Uterus (tissue), 3 donors: ENCODE measurements at regions not wholly inside any gene's neighbourhood (a gene's known extent, or its start where the extent isn't known, plus 50 kb on each side); places are given as distances from the start of the nearest gene placed in this dataset.
"Not testable (repeated sequence)": the region's sequence is repeated elsewhere in the genome, so short reads cannot be mapped to it uniquely, and the experiment has no call there.

Experiments used
- DNase-seq, 2 donors: peaks; one replicate each; pipeline ENCODE4 v3.0.0-alpha.2; 2019 to 2020
- H3K27ac ChIP-seq, 2 donors: fragments of 200-600 bp; sonication (generic); 1 replicate in 1 of 2; 2 replicates in 1 of 2; pipeline ENCODE4 v1.5.1; 2016 to 2018
- H3K27me3 ChIP-seq, 2 donors: fragments of 200-600 bp; sonication (generic); one replicate each; pipeline ENCODE4 v1.5.1; 2018 to 2019; ENCODE audit warnings: control low read depth in 1 of 2
- H3K36me3 ChIP-seq, 2 donors: fragments of 200-600 bp; sonication (generic); one replicate each; pipeline ENCODE4 v1.5.1; 2019; ENCODE audit warnings: control low read depth in 1 of 2
- H3K4me1 ChIP-seq, 2 donors: fragments of 200-600 bp; sonication (generic); one replicate each; pipeline ENCODE4 v1.5.1; 2018 to 2019; ENCODE audit warnings: control low read depth in 1 of 2
- H3K4me3 ChIP-seq, 2 donors: fragments of 200-600 bp; sonication (generic); 1 replicate in 1 of 2; 2 replicates in 1 of 2; pipeline ENCODE4 v1.5.1; 2018 to 2019; ENCODE audit warnings: mild to moderate bottlenecking in 1 of 2
- H3K9me3 ChIP-seq, 2 donors: fragments of 200-600 bp; sonication (generic); one replicate each; pipeline ENCODE4 v1.5.1; 2019; ENCODE audit warnings: control low read depth in 1 of 2
- POLR2A ChIP-seq, 2 donors: fragments of 450-650 bp; IDR thresholded peaks; one replicate each; pipeline ENCODE4 v1.6.1; 2016; ENCODE audit warnings: antibody characterized with exemption in 2 of 2, mild to moderate bottlenecking in 1 of 2, moderate library complexity in 1 of 2
- intact Hi-C: fragments of 100-400 bp; cut with DNase I; formaldehyde crosslinking; loops from one replicate; pipeline ENCODE4 v1.15.1; 2023; ENCODE audit warnings: low total_unique reads
- TF ChIP-seq, protein P1 (sequence below), 4 experiments: fragments of 200-600 bp in 2 of 4; fragments of 450-650 bp in 2 of 4; sonication (generic) in 2 of 4; IDR thresholded peaks; one replicate each; pipeline ENCODE4 v1.5.1; 2016 to 2019; ENCODE audit warnings: antibody characterized with exemption in 4 of 4, mild to moderate bottlenecking in 2 of 4, moderate library complexity in 1 of 4
- donor health status: DM: yes; HTN: yes; CAD: no.

DNA sequence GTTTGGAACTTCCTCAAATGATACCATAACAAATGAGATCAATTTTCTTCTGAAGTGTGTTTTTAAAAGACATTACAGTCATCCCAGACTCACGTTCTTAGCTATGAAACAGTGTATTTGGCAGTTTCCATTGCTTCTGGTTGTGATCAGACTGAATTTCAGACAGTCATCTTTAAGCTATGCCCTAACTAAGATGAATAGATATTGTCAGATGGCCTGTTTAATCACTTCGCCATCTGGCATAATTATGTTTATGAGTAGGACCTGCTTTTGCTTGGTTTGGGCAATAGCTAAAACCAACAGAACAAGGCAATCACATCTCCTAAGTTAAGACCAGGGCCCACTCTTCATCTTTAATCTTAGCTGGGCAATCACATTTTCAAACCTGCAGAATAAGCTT is 313.1 kb downstream of the SV2B start:
- no peaks in the 10 kb centered on the region for H3K27me3 ChIP-seq
- intact Hi-C loops = no loop called here
- H3K27ac ChIP-seq = no peak overlapping the region
- H3K36me3 ChIP-seq = no peaks in the 10 kb centered on the region
- H3K4me3 ChIP-seq = no peak overlapping the region
- peaks cover 0 to 10% of the 10 kb centered on the region in 2 donors for H3K4me1 ChIP-seq
- no peak for DNase-seq
- no peaks in the 10 kb centered on the region for H3K9me3 ChIP-seq
- TF ChIP-seq, protein P1, sequence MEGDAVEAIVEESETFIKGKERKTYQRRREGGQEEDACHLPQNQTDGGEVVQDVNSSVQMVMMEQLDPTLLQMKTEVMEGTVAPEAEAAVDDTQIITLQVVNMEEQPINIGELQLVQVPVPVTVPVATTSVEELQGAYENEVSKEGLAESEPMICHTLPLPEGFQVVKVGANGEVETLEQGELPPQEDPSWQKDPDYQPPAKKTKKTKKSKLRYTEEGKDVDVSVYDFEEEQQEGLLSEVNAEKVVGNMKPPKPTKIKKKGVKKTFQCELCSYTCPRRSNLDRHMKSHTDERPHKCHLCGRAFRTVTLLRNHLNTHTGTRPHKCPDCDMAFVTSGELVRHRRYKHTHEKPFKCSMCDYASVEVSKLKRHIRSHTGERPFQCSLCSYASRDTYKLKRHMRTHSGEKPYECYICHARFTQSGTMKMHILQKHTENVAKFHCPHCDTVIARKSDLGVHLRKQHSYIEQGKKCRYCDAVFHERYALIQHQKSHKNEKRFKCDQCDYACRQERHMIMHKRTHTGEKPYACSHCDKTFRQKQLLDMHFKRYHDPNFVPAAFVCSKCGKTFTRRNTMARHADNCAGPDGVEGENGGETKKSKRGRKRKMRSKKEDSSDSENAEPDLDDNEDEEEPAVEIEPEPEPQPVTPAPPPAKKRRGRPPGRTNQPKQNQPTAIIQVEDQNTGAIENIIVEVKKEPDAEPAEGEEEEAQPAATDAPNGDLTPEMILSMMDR (IDR thresholded peaks at IDR 0.05) = no peak
- TF ChIP-seq POLR2A (IDR thresholded peaks at IDR 0.05) = no peak

DNA sequence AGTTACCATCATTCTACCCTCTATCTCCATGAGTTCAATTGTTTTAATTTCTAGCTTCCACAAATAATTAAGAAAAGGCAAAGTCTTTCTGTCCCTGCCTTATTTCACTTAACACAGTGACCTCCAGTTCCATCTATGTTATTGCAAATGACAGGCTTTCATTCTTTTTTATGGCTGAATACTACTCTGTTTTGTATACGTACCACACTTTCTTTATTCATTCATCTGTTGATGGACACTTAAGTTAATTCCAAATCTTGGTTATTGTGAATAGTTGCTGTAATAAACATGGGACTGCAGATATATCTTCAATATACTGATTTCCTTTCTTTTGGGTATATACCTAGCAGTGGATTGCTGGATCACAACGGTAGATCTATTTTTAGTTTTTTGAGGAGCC is 314.1 kb downstream of the SV2B start:
- H3K27me3 ChIP-seq = no peaks in the 10 kb centered on the region
- H3K4me3 ChIP-seq = no peak overlapping the region
- H3K27ac ChIP-seq = no peak overlapping the region
- TF ChIP-seq, protein P1 (IDR thresholded peaks at IDR 0.05) = no peak
- no peak for TF ChIP-seq POLR2A (IDR thresholded peaks at IDR 0.05)
- intact Hi-C loops = no loop called here
- no peaks in the 10 kb centered on the region for H3K36me3 ChIP-seq
- DNase-seq = no peak
- H3K9me3 ChIP-seq = no peaks in the 10 kb centered on the region
- peaks cover 0 to 1% of the 10 kb centered on the region in 2 donors for H3K4me1 ChIP-seq

DNA sequence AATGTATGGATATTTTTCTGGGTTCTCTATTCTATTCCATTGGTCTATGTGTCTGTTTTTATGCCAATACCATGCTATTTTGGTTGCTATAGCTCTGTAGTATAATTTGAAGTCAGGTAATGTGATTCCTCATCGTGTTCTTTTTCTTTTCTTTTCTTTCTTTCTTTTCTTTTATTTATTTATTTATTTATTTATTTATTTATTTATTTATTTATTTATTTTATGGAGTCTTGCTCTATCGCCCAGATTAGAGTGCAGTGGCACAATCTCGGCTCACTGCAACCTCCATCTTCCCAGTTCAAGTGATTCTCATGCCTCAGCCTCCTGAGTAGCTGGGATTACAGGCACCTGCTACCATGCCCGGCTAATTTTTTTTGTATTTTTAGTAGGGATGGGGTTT is 315.2 kb downstream of the SV2B start:
- H3K27me3 ChIP-seq, H3K4me1 ChIP-seq, intact Hi-C loops, DNase-seq, H3K36me3 ChIP-seq, H3K4me3 ChIP-seq, H3K27ac ChIP-seq, H3K9me3 ChIP-seq: not testable (repeated sequence)

DNA sequence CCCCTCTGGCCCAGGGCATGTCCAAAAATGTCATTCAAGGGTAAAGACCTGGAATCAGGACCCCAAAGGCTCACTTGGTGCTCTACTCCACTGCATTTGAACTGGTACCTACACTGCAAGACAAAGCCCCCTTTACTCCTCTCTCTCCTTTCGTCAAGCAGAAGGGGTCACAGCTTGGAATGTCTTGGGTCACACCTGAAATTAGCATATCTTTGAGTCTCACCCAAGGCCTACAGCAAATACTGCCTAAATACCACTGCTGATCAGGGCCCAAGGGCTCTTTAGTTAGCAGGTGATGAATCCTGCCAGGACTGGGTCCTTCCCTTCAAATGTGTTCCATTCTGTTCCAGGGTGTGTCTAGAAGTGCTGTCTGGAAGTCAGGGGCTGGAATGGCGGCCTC is 320.6 kb downstream of the SV2B start:
- DNase-seq = no peak
- Histone ChIP-seq H3K4me3 (no peak overlapping the region), H3K27ac (no peak overlapping the region), H3K9me3 (no peaks in the 10 kb centered on the region), H3K36me3 (no peaks in the 10 kb centered on the region), H3K27me3 (no peaks in the 10 kb centered on the region), H3K4me1 (no peaks in the 10 kb centered on the region)
- TF ChIP-seq POLR2A (IDR thresholded peaks at IDR 0.05) = no peak
- TF ChIP-seq, protein P1 (IDR thresholded peaks at IDR 0.05) = no peak
- intact Hi-C loops = no loop called here

DNA sequence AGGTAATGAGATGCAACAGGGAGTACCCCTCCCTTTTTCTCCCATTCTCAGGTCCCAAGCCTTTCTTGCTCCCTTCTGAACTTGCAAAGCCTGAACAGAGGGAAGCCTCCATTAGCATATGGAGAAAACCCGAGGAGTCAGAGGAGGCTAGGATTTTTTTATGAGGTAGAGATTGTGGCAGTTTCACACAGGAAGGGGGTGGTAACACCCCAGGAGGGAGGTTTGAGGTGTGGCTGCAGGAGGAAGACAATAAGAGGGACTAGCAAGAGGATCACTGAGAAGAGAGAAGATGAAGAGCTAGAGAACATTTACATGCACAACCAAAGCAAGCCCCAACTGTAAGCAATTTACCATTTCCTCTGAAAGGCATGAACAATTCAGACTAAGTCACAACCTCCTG is 322.7 kb downstream of the SV2B start:
- Histone ChIP-seq H3K4me1 (no peaks in the 10 kb centered on the region), H3K27ac (no peak overlapping the region), H3K4me3 (no peak overlapping the region), H3K9me3 (no peaks in the 10 kb centered on the region), H3K36me3 (no peaks in the 10 kb centered on the region), H3K27me3 (no peaks in the 10 kb centered on the region)
- TF ChIP-seq POLR2A (IDR thresholded peaks at IDR 0.05) = no peak
- TF ChIP-seq, protein P1 (IDR thresholded peaks at IDR 0.05) = no peak
- no peak for DNase-seq
- intact Hi-C loops = no loop called here

DNA sequence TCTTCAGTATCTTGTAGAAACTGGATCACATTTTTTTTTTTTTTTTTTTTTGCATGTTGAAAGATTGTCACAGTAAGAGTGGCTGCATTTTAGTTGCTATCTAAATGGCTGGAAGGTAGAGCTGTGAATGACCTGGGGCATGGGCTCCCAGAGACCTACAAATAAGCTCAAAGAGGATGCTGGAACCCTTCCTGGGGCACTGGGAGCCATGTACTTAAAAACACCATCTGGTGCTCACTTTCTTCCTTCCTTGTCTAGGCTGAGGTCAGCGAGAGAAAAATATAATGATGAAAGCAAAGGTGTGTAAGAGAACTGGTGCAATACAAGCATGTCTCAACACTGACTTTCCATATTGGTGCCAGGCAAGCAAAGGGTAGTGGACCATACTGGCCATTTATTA is 323.9 kb downstream of the SV2B start:
- Histone ChIP-seq H3K4me1 (no peaks in the 10 kb centered on the region), H3K27me3 (no peaks in the 10 kb centered on the region), H3K9me3 (no peaks in the 10 kb centered on the region), H3K36me3 (no peaks in the 10 kb centered on the region), H3K4me3 (no peak overlapping the region), H3K27ac (no peak overlapping the region)
- no peak for TF ChIP-seq POLR2A (IDR thresholded peaks at IDR 0.05)
- TF ChIP-seq, protein P1 (IDR thresholded peaks at IDR 0.05) = no peak
- intact Hi-C loops = no loop called here
- no peak for DNase-seq
